Activated CD4-positive, alpha-beta T cell treated with anti-CD3 and anti-CD28 coated beads, Interleukin-2, amount 50 U/mL, for 24 hours (primary cell): ENCODE measurements at regions not wholly inside any gene's neighbourhood (a gene's known extent, or its start where the extent isn't known, plus 50 kb on each side); places are given as distances from the start of the nearest gene placed in this dataset.

Experiments
- DNase-seq, 2 donors: peaks; one replicate each; pipeline ENCODE4 v3.0.0-alpha.2; 2020; ENCODE audit warnings: low read depth in 1 of 2, low spot score in 1 of 2

DNA sequence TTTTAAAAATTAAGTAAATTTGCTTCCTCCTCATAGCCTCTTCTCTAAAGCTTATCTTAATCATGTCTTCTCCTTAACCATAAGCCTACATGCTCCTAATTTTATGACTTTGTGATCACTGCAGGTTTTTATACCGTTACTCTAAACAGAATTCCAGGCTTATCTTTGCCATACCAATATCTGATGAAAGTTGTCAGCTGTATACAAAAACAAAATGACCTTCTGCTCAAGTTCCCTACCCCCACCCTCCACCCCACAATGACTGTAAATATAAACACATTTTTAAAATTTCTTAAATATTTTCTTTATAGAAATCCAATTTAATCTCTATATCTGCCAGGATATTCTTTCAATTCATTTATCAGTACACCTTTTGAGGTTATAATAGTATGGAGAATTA is 60.5 kb upstream of the SGK1 start:
- no peak for DNase-seq

DNA sequence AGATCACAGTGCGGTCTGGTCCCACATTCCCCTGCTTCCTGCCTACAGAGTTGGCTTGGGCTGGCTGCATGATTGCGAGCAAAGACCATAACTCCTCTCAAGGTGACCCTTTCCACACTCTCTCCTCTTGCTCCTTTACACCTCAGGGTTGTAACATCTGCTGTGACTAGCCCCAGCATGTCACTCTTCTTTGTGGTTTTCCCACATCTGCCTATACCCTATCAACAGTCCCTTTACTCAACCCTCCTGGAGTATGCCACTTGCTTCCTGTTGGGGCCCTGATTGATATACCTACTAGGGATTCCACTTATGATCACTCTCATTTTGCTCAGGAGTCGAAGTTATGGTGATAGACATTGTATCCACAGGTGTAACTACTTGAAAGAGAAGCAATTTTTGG is 58.9 kb upstream of the SGK1 start:
- DNase-seq = no peak

DNA sequence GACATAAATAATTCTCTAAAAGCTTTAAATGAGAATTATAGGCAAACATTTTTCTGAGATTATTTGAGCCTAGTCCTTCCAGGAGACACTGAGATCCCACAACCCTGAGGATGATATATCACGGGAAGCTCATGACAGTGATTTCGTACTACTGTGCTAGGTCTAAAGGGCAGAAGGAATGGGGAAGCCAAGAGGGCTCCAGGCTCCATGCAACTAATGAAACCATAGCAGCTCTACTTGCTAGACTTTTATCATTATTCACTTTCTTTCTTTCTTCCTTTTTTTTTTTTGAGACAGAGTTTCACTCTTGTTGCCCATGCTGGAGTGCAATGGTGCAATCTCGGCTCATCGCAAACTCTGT is 57.3 kb upstream of the SGK1 start:
- DNase-seq = no peak

DNA sequence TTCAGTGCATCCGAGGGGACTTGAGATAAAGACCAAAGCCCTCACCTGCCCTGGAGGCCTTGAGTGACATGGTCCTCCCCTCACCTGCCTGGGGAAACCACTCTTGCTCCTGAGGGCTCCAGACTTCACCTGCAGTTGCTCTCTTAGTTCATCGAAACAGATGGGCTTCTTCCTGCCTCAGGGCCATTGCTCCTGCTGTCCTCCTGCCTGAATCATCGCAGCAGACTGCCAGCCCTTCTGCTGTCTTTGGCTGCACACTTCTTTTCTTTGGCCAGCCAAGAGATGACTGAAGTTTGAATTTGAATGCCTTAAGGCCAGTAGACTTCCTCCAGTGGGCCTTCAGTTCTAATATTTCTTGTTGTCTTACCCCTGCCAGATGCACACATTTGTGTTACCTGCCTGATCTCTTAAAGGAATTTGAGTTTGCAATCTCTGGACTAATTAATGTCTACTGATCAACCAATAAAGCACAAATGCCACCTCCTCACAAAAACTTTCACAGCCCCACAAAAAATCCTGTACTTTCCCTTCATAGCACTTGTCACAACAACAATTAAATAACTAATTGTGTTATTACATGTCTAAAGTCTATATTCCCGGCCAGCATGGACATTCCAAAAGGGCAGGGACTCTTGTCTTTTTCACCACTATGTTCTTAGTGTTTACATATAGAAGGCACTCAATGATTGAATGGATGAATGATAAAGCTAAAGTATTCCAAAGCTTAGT is 56.7 kb upstream of the SGK1 start:
- no peak for DNase-seq

- DNase-seq = no peak
Measured at GRCh38 chr6:134373993-134374392, 56.1 kb upstream of the SGK1 start.

- DNase-seq = no peak
Measured at GRCh38 chr6:134373282-134373922, 55.5 kb upstream of the SGK1 start.

DNA sequence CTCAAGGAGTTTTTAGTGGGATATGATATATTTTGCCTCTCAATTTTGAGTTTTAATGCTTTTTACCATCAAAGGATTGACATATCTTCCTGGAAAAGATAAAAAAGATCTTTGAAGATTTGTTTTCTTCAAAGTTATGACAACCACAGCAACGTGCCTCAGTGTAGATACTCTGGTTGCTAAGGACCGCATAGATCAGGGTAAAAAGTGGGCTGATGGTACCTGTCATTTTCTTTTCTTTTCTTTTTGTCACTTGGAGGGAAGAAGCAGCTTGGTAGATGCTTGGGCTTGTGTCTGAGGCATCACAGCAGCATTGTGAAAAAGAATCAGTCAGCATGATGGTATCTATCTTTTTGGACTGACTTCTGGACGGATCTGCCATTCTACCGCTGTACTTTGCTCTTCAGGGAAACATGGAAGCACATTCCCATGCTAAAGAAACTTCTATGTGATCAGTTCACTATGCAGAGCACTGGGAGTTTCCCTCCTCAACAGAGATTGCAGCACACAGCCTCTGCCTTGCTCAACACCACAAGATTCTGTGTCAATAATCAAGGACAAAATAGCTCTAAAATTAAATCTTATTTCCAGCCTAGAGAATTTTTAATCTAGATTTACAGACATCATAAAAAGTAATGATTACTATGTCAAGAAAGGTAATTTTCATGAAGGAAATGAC is 54.8 kb upstream of the SGK1 start:
- DNase-seq = no peak

DNA sequence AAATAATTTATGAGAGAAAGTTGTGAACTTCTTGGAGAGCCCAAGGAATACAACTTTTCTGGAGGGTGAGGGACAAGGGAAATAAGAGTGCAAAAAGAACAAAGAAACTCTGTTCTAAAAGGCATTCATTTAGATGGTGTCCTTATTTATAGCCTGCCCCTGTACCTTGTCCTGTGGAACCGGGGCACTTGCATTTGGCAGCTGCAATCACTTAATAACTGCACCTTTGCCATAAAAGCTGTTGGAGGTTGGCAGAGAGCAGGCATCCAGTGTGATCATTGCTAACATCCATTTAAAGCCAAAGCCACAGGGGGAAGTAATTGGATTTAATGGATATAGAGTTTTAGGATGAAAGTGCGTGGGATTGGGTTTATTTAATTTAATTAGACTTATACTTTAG is 50.8 kb upstream of the SGK1 start:
- no peak for DNase-seq
